Dedifferentiated amniotic fluid mesenchymal stem cell (primary cell): ENCODE measurements at regions not wholly inside any gene's neighbourhood (a gene's known extent, or its start where the extent isn't known, plus 50 kb on each side); places are given as distances from the start of the nearest gene placed in this dataset.
A peak's percentile ranks its signal among the peaks of the same experiment; 100 is the strongest.

ENCODE experiments used
- DNase-seq: peaks from one replicate; pipeline ENCODE4 v3.0.0-alpha.2; 2016; ENCODE audit errors: extremely low spot score

DNA sequence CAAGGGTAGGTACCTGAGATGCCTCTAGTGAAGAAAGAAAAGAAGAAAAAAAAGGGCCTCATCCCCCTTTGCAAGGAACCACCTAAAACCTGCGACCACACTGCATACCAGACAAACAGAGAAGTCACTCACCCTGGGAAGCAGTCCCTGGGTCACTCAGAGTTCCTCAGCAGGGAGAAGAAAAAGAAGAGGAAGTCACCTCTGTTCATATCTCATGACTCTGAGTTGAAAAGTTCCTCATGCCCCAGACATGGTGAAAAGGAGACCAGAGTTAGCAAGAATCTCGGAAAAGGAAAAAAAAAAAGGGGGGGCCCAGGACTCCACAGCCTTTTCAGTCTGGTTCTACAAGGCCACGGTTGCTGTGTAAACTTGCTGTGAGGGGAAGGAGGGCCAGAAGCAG lies 478.4 kb upstream of the NRXN1 start:
- DNase-seq, result no peak

DNA sequence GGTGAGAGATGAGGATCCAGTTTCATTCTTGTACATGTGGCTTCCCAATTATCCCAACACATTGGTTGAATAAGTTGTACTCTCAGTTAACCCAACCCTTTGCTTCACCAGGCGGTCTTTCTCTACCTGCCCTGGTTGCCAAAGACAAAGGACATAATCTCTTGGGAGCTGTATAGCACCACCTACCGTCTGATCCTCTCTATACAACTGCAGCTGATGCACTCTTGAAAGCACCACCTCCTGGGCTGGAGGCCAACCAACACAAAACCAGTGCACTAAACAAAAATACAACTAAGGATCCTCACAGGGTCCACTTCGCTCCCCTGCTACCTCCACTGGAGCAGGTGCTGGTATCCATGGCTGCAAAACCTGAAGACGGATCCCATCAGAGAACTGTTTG lies 473.6 kb upstream of the NRXN1 start:
- DNase-seq, result no peak

DNA sequence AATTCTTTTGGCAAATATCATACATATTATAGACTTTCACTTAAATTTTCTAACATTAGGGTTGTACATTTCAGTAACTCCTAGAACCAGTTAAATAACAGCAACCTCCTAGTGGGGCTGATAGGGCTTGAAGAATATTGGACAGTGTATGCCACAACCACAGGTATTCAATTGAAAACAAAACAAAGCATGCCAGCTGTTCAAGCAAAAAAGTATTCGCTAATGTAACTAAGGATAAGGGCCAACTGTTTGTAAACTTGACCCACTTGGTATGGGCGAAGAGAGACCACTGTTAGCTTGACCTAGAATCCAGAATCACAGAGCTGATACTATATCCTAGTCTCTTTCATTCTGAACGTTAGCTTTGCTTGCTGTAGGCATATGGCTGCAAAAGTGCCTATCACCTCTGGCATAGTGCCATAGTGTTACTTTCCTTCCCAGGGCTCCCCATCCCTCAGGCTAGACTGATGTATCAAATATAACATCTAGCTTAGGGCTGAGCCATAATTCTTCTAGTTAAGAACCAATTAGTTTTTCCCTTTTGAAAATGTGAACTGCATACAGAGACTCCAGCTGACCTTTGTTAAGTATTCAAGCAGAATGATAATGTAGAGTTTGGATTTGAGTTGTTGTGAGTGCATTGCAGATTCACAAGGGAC lies 458.8 kb upstream of the NRXN1 start:
- no peak for DNase-seq

DNA sequence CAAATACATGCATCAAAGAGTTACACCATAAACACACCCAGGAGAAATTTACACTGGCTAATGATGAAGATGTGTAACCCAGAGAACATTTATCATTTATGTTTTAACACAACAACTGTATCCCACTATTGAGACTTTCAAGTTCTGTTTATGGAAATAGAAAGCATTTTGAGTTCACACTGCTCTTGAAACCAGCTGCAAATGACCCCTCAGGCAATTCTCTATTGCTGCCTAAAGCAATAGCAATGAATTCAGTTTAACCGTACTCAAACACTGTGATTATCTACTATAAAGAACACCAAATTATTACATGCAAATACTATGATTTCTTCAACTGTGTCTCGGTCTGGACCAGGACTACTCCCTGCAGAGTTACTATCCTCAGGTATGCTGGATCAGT lies 452.7 kb upstream of the NRXN1 start:
- DNase-seq, result no peak

DNA sequence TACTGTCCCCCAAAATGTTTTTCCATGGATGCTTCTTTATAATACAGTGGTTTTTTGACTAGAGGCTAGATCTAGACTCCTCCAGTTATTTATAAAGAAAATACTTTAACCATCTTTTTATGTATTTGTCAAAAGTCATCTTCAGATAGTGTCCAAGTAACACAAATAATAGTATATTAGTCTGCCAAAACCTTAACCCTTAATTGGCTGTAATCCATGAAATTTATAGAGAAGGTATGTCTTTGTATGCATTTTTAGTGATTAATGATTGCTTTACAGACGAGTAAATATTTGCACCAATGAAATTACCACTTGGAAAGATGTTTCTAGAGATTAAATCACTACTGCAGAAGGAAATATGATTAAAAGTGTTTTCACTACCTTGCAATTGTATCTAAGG lies 451.8 kb upstream of the NRXN1 start:
- DNase-seq, result no peak

DNA sequence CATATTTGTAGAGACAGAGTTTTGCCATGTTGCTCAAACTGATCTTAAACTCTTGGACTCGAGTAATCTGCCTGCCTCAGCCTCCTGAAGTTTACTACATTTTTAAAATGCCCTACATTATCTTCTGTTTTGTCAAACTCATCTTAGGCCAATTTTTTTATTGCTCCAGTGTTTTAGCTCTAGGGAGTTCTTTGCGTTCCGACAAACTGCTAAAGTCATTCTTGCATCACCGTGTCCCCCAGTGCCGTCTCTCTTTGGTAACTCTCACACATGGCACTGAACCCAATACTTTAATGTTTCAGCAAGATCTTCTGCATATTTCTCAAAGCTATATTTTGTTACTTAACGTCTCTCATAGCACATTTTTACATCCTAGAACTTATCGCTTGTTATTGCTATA lies 440.9 kb upstream of the NRXN1 start:
- DNase-seq, result no peak

DNA sequence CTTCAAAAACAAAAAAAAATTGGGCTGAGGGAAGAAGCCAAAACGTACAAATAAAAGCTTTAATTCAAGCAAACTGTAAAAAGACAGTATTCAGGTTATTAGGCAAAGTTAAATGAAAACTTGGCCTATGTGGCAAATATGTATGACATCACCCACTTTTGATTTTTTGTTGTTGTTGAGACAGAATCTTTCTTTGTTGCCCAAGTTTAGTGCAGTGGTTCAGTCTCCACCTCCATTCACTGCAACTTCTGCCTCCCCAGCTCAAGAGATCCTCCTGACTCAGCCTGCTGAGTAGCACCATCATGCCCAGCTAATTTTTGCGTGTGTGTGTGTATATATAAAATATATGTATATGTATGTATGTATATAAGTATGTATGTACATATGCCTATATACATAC lies 440.4 kb upstream of the NRXN1 start:
- DNase-seq, result no peak

DNA sequence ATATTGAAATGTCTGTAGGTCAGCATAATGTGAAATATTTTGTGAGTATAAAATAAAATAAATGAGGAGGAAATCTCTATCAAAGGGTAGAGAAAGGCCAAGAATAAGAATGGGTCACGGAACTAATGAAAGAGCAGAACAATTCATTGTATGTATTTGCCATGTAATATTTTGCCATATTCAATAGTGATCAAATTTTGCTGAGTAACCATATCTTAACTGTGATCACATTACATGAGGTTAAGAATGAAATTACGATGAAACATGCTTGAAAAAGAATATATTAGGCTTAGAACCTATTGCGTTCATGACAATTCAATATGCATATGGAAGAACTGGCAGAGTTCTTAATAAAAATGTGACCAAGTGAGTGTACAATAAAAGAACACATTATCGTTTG lies 437.2 kb upstream of the NRXN1 start:
- DNase-seq, result no peak

DNA sequence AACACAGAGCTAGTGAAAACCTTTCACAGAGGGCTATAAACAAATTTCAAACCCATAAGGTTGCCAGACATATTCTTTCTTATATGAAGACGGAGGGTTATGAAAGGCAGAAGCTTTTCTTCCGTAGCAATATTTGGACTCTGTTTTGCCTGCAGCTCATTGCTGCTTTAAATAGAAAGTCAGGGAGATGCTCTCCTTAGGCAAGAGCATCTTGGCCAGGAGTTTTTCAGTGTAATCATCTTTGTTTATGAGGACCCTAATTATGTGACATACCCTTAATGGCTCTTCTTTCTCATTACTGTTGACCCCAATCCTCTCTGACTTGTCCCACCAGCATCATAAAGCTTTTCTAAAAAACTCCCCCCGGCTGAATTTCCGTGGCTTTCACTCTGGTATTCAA lies 433.4 kb upstream of the NRXN1 start:
- DNase-seq, result no peak

DNA sequence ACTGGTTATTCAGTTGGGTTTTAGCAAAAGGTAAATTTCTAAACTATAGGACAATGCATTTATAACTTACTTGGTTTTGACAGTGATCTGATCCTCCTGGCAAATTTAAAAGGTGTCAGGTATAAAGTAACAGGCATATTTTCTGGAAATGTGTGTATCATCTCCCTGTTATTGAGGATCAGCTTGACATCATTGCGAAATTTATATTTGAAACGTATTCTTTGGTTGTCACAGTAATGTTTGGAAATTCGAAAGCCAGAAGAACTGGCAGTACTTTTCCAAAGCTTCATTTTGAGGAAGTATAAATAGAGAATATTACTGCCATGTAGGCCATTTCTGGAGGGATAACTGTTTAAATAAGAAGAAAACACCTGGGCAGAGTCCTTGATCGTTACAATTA lies 422.2 kb upstream of the NRXN1 start:
- DNase-seq, result no peak

DNA sequence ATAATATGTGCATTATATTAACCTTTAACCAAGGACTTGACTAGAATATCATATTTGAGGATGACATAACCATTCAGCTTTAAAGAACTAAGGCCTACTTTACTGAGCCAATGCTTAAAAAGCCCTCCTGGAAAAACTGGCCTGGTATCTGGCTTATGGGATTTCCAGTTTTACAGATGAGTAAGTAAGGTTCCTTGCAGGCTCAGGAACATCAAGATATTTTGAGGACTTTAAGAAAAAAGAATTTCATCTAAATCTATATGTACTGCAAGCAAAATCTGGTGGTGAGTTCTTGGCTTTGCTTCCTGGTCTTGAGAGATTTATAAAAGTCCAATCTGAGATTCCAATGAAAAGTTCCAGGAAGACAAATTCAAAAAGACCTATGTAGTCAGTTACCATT lies 417.0 kb upstream of the NRXN1 start:
- no peak for DNase-seq

DNA sequence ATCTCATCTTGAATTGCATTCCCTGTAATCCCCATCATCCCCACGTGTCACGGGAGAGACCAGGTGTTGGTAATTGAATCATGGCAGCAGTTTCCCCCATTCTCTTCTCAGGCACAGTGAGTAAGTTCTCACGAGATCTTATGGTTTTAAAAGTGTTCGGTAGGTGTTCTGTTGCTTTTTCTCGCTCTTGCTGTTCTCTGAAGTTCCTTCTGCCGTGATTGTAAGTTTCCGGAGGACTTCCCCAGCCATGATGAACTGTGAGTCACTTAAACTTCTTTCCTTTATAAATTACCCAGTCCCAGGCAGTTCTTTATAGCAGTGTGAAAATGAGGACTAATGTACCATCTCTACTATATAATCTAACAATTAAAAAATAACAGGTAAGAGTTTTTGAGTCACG lies 409.9 kb upstream of the NRXN1 start:
- no peak for DNase-seq

DNA sequence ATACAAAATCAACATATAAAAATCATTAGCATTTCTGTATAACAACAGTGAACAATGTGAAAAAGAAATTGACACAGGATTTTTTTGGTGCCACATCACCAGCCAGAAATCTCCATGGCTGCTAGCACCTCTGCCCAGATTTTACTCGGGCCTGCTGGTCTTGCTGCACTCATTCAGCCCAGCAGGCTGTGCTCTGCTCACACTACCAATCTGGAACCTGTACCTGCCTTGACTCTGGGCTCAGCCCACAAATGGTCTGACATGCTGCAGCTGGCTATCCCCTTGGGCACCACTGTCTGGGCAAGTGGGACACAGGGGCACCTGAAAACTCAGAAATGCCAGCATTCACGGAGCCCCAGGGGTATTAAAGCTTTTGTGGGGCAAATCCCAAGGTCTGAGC lies 392.5 kb upstream of the NRXN1 start:
- no peak for DNase-seq

DNA sequence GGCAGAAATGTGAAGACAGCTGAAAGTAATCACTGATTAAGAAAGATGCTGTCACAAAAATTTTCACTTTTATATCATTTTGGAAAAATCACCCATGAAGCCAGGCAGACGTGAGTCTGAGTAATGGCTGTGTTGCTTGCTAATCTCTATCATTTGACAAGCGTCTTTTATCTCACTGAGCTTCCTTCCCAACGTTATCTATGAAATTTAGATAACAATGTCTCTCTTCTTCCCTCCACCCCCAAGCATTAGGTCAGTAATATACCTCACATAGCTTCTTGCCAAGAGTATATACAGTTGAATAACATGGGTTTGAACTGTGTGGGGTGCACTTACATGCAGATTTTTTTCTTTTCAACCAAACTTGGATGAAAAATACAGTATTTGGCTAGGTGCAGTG lies 388.6 kb upstream of the NRXN1 start:
- DNase-seq, result no peak

DNA sequence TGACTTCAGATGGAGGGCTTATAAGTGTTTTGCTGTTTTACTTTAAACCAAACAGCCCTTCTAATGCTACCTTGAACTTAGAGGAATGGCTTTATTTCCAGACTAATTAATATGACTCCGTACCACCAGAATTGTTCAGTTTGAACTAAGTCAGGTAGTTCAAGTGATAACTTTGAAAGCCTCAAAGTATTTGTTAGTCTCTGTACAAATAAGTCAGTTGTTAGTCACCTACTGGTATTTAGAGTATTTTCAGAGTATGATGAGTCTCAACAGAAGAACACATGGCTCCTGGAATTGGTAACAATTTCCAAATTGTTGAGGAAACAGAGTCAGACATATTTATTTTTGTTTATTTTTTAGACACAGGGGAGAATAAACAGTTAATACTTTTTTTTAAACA lies 381.8 kb upstream of the NRXN1 start:
- DNase-seq, result no peak

DNA sequence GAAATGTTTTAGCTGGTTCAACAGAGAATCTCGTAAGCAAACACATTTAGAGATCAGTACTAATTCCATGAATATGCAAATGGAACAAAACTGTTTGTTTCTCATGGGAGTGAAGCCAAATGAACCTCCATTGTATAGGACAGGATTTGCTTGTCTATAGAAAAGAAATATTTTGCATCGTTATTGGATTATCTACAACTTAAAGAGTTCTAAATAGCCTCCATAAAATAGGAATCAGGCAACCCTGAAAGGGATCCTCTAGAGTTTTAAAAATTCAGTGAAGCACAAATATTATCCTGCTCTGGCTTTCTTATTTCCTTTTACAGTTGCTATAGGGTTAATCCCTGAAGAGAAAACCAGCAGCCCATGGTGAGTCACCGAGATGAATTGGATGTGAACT lies 378.4 kb upstream of the NRXN1 start:
- no peak for DNase-seq

DNA sequence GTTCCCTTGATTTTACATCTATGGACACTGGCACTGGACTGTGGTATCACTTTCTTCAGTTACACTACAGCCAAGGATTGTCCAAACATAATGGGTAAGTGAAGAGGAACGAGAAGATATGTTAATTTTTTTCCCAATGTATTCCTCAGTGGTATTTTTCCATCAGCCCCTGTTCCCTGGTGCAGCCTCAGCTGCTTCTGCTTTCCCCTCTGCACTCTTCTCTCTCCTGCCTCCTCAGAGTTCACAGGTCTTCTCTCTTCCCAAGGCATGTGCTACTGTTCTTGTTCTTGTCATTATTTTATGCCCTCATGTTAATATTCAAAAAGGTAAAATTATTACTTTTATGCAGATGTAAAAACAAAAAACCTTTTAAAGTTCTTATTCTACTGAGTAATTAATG lies 378.0 kb upstream of the NRXN1 start:
- DNase-seq, result no peak

DNA sequence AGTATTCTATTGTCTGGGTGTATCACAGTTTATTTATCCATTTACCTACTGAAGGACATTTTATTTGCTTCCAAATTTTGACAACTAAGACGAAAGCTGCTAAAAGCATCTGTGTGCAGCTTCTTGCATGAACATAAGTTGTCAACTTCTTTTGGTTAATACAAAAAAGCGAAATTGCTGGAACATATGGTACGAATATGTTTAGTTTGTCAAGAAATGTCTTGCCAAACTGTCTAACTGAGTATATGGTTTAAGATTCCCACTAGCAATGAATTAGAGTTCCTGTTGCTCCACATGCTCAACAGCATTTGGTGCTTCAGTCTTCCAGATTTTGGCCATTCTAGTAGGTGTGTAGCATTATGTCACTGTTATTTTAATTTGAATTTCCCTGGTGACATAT lies 372.3 kb upstream of the NRXN1 start:
- DNase-seq, result no peak

DNA sequence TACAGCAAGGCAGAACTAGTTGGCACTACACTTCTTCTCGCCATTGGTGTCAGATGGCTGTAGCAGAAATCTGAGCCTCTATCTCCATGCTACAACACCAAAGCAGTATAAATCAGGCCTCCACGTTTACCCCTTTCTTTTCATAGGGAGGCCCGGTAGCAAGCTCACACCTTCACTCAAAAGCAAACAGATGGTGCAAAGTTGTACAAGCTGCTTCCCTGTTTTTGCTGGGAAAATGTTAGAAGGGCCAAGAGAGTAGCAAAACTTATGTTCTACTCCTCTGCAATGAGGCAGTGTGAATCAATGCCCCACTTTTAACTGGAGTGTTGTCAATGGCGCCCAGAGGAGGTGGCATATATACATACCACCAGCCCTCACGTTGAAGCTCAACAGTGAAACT lies 369.6 kb upstream of the NRXN1 start:
- no peak for DNase-seq

DNA sequence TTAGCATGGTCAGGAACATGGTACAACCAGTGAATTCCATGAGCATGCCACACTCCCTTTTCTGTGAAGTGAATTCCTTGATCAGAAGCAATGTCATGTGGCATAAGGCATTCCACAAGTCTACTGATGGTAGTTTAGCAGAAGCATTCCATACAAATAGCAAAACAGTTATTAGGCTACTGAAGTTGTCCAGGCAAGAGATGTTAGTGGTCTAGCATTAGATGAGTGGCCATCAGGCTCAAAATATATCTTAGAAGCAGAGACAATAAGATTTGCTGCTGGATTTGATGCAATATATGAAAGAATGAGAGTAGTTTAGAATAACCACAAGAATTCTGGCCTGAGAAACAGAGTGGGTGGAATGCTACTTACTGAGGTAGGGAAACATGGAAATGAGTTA lies 355.3 kb upstream of the NRXN1 start:
- peak; percentile 80 for DNase-seq

DNA sequence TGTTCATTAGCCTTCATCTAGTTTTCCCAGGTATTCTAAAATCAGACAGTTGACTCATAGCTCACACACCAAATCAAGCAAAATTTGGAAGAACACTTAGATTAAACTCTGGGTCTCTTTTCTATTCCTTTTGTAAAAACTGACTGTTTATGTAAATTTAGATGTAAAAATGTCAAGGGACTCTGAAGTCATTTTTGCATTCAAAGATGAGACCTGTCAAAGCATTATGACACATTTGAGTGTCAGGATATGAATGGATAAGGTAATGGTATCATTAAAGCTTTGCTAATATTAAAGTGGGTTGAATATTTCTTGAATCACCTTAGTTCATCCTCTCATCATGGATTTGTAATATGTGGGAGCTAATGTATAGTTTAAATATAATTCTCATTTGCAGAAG lies 348.1 kb upstream of the NRXN1 start:
- no peak for DNase-seq

DNA sequence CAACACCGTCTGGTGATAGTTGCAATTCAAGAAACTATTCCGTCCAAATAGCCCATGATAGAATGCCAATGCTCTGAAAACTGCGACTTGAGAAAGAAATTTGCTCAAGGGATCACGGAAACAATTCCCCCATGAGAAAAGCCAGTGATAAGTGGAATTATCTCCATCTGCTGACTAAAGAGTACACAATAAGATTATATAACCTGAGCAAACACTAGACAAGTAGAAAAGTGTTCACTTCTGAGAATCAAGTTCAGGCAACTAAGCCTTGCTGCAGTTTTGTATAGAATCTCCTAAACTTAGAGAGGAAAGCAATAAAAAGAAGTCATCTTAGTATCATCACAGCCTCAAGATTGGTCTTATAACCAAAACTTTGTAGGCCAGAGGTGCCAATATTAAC lies 336.3 kb upstream of the NRXN1 start:
- DNase-seq, result no peak

DNA sequence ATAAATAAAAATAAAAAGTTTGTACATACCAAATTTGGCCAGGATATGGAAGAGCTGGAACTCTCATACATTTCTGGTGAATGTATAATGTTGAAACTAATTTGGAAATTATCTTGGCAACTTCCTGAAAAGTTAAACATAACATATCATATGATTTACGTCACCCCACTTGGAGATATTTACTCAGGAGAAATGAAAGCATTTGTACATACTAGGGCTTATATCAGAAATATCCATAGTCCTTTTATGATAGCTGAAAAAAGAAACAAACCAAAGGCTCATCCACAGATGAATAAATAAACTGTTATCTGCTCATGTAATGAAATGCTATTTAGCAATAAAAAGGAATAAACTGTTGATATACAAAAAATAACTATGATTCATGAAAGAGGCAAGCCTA lies 318.2 kb upstream of the NRXN1 start:
- DNase-seq, result peak; percentile 84

DNA sequence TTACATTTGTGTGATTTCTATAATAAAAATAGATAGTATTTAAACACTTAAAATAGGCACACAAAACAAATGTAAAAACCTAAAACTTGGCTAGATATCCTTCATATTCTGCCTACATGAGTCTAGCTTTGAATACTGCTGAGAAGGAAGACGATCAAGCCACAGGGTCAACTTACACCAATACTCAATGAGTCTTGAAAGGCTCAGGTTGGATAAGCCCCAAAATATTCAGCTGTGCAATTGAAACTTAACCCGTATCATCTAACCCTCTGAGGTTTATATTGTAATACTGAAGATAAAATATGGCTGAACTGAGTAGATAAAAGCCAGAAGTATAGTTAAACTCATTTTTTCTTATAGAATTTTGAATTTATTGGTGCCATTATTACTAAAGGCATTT lies 313.0 kb upstream of the NRXN1 start:
- DNase-seq, result no peak
